ENCODE measurements at regions not wholly inside any gene's neighbourhood (a gene's known extent, or its start where the extent isn't known, plus 50 kb on each side); places are given as distances from the start of the nearest gene placed in this dataset.

DNA sequence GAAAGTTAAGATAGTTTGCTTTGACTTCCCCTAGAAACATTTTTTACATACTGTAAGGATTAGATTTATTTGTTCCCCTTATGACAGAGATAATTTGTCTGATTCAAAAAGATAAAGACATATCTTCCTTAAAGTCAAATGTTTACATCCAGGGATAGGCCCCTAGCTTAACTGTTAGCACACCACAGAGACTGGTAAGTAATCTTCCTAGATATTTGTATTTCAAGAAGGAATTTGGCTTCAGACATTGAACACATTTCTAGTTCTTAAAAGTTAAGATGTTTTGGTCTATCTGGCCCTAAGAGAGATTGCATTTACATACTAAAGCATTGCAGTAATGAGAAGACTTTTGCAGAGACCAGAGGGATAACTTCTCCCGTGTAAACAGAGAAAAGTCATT lies 1201.1 kb upstream of the GJE1 start:
- DNase-seq: no peak

DNA sequence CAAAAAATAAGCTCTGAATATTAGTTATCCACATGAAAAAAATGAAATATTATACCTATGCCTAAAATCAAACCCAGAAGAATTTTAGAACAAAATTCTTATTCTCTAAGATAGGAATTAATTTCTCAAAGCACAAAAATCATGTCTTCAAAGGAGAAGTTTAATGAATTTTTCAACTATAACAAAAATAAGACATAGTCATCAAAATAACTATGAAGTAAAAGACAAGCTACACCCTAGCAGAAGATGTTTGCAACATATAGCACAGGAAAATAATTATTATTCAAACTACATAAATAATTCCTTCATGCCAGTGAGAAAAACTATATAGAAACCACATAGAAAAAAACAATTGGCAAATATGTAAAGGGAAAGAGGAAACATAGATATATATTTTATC lies 1203.6 kb upstream of the GJE1 start:
- DNase-seq: no peak

DNA sequence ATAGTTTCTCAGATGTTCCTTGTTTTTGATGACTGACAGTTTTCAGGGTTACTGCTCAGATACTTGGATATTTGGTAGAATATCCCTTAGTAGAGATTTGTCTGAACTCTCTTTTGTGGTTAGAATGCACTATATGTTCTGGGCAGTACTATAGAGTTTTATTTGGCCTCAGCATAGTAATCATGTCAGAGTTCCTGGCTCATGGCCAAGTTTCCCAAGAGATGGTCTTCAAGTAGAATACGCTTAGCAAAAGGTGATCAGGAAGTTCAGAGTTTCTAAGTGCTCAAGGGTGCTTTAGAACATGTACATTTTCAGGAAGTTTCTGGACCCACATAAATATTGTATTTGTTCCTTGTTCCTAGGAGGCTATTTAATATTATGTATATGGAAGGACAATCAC lies 1209.7 kb upstream of the GJE1 start:
- no peak for DNase-seq

DNA sequence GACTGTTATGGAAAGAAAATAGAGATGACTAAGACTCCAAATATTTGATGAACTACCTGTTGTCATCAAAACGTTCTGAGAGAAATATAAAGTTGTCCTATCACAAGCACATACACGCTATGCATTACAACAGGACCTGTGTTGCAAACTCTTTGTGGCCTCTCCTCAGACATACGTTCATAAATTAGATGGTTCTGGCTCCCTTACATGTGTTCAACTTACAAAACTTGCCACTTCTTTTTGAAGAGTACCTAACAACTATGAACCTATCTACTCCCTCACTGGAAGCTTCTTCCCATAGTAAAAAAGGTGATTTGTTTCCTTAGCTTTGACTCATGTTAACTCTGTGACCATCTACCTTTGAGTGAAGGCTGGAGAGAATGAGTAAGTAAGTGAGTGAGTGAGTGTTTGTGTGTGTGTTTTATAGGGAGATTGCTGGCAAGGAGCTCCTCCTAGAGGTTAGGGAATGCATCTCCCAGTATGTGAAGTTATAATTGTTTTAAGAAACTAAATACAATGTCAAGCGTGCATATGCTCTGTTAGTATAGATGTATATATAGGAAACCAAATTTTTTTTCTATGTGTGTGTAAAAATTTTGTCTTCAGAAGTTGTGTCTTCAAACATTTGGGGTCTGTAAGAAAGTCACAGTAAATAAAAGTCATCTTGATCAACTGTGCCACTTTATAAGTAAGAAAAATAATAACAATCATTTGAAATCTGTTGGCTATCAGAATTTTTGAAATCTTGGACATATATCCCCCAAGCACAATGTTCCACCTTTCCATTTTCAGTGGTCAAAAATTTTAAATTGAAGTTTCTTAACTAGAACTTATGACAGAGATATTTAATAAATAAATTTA lies 1211.1 kb upstream of the GJE1 start:
- no peak for DNase-seq

DNA sequence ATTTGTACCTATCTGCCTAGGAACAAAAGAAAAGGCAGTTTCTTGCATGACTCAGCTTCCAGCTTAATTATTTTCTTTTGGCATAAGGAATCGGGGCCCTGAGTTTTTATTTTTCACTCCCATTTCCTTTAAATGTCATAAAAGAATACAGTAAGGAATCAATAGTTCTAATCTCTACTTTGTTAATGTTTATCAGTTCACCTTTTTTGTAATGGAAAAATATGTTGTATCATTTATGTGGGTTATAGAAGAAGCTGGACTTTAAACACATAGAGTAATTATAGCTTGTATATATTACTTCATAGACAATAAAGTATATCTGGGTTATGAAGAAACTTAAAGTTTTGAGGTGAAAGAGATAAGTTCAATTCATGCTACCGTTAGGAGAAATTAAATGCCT lies 1214.8 kb upstream of the GJE1 start:
- DNase-seq: no peak

DNA sequence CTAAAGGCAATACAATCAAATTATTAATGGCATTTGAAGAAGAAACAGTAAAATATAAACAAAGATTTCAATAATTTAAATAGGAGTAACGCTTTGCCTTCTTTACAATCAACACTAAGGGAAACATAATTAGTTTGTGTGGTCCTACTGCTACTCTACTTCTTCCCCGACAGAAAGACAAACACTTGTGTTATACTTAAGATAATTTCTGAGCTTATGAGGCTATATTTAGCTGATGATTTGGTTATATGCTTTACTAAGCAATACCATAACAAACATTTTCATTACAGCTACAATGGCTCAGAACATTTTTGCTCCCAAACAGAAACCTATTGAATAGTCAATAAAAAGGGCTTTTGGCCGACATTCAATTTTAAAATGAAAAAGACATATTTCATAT lies 1217.2 kb upstream of the GJE1 start:
- DNase-seq: no peak

DNA sequence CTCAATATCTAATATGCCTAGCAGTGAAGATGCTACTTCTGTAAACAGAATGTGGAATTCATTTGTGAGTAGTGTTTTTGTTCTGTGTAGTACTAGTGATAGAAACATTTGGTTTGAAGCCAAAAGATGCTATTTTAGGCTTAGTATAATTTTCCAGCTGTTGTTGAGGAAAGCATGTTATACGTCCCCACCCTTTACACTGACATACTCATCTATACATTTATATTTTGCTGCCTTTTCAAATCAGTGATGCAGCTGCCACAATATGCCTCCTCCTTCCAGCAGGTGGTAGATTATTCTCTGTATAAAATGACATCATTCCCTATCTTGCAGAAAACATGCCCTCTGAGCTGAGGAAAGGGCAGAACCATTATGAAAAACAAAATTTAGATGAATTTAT lies 1217.6 kb upstream of the GJE1 start:
- DNase-seq: no peak

DNA sequence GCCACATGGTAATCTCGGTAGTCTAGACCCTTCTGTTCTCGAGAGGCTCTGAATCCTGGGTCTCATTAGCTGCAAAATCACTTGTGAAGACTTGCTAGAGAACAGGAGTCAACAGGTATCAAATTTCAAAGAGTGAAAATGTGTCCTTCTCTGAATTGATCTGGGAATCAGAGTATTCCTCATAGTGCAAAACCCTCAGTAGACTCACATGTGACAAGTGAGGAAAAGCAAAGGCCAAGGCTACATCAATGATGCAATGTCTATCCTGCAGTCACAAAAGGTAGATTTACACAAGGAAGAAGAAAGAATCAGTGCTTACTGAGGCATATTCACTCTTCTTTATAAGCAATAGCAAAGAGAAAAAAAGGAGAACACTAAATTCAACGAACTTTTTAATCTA lies 1220.0 kb upstream of the GJE1 start:
- DNase-seq: no peak

DNA sequence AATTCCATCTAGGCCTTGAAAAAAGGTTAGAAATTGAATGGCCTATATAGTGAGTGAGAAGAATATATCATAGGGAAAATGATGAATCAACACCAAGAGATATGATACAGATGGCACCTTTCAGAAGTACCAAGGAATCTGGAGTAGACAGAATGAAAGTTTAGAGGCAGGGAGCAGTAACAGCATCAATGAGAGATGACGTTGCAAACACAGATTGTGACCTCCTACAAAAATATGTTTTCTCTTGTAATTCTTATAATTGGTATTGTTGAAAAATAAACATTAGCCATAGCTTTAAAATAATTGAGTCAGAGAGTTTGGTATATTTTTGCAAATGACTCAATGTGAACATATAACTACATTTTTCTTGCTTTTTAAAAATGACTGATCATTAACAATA lies 1223.1 kb upstream of the GJE1 start:
- no peak for DNase-seq

DNA sequence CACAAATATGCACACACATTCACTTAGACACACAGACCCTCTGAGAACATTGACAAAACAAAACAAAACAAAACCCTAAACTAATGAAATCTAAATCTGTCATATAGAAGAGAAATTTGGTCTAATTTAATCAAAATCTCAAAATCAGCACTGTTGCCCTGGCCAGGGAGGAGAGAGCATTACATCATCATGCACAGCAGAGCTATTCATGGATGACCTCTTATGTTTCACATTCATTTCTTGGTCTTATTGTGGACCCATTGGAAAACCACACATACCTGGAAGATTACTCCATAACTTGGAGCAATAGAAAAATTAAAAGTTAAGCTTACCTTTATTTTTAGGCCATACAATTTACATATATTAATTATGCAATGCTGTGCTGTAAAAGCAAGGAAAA lies 1223.6 kb upstream of the GJE1 start:
- DNase-seq: no peak

DNA sequence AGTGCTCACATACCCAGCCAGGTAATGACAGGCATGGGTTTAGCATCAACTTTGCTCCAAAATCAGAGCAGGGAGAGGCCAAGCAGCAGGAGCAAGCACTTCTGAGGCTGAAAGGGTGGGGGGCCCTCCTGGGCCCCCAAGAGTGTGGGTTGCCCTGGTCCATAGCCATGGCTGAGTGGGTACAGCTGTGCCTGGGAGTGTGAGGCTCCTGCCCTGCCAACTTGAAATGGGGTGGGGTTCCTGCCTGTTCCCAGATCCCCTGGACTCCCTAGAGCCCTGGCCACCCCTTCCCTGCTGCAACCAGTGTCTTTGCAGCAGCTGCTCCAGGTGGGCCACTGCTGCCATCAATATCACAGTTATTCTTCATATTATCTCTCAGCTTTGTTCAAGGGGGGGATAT lies 1224.2 kb upstream of the GJE1 start:
- no peak for DNase-seq

DNA sequence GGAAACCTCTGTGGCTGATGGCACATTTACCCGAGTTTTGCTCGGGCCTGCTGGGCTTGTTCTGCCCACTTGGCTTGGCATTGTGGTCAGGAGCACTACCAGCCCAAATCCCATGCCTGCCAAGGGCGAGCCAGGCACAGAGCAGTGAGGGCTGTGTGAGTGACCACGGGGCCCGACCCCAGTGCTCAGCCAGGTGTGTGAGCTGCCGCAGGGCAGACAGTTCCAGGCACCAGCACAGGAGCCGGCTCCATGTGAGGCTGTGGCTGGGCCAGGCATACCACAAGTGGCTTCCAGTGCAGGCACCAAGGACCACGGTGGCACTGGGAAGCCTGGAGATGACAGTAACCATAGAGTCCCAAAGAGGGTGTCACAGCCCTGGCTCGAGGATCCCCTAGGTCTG lies 1225.5 kb upstream of the GJE1 start:
- DNase-seq: no peak

DNA sequence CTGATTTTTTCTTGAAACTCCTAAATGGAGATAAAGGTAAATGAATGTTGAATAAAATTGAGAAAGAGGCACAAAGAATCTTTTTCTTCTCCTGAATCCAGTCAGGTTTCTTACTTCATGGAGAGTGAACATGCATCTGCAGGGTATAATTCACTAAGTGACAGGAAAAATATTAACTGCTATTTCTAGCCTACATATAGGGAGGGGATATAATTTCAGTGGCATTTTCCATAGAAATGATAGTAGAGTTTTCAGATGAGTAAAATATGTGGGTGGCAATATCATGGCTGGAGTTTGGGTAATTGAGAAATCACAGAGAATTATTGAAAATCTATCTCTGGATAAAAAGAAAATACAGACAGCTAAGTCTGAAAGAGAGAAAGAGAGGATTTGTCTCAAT lies 1227.0 kb upstream of the GJE1 start:
- no peak for DNase-seq

DNA sequence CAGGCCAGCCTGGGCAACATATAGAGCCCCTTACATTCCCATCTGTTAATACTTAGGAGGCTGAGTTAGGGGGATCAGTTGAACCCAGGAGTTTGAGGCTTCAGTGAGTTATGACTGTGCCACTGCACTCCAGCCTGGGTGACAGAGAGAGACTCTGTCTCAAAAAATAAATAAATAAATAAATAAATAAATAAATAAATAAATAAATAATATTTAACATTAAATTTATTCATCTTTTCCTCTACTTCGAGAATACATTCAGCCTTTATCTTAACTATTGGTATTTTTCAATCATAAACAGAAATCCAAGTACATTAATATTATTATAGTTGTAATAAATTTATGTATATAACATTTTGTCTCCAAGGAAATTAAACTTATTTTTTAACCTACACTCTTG lies 1227.7 kb upstream of the GJE1 start:
- DNase-seq: no peak

DNA sequence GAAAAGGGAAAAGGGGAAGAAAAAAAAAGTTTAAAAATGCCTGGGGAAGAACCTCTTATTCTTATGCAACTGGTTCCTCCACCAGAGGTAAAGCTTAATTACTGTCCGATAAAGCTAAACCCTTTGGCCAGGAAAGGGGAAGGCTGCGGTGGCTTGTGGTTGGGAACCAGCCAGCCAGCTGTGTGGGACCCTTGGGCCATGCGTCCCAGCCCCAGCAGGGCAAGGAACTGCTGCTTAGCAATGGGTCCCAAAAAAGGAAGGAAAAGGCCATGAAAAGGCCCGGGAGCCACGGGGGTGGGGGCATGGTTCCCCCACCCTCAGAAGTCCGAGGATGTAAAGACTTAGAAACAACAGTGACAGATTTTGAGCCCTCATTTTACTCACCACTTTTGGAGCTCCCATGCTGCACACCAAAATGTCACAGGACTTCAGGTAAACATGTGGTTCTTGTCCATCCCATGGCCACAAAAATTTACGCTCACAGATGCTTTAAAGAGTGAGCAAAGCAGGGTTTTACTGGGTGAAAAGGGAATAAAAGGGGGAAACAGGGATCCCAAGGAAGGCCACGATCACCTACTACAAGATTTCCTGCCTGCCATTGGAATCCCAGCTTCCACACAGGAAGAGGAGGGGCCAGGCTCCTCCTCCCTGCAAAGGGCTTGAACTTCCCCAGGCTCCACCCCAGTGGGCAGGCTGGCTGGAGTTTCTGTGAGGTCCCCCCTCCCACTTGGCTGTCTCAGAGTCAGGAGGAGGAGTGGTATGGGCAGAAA lies 1234.7 kb upstream of the GJE1 start:
- no peak for DNase-seq

DNA sequence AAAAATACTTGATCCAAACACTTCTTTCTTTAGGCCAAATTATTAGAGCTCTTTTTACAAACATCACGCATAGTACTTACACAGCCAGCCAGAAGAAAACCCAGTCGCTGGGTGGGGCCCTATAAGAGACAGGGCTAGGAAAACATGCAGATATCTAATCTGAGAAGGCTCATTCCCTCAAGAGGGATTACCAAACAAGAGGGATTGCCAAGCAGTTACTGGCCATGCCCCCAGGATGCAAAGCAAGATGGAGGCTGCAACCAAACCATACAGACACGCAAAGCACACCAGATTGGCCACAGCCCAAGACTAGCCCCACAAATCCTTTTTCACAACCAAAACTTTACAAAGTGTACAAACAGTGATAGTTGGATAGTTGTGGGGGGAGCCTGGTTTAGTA lies 1235.4 kb upstream of the GJE1 start:
- no peak for DNase-seq

DNA sequence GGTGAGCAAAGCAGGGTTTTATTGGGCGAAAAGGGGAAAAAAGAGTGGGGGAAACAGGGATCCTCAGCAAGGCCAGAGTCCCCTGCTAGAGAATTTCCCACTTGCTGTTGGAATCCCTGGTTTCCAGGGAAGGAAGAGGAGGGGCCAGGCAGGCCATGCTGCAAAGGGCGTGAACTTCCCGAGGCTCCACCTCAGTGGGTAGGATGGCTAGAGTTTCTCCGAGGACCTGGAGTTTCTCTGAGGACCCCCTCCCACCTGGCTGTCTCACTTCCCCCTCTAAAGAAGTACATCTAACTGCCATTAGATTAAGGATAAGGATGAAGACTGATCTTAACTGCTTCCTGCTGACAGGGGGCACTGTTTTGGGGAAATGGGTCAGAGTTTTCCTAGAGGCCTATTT lies 1239.3 kb upstream of the GJE1 start:
- DNase-seq: no peak

DNA sequence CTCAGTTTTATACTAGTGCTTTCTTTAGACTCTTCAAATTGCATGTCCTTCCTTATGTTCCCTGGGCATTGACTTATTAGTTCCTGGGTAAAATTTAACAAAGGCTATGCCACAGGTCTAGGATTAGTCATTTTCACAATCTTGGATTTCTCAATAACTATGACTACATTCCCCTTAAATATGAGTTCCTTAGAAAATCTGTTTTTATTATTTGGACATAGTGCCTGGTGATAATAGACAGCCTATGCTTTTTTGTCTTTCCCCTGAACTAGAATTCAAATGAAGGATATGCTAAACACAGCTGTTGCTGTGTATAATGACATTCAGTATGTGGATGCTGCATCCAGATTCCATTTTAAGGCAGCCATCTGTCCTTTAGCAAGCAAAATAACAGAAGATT lies 1252.8 kb upstream of the GJE1 start:
- DNase-seq: no peak

DNA sequence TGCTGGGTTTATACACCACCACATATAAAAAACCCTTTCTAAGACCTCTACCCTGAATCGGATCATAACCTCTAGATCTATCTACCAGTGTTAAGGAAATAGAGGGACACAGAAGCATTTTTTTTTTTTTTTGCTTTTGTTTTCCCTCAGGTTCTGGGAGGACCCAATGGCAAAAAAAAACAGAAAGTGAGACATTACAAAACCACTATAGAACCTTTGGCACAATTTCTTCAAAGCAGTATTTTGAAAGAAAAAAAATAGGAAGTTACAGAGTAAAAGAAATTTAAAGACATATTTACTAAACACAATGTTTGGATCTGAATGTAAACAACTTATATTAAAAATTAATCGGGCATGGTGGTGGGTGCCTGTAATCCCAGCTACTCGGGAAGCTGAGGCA lies 1258.7 kb upstream of the GJE1 start:
- DNase-seq: no peak

DNA sequence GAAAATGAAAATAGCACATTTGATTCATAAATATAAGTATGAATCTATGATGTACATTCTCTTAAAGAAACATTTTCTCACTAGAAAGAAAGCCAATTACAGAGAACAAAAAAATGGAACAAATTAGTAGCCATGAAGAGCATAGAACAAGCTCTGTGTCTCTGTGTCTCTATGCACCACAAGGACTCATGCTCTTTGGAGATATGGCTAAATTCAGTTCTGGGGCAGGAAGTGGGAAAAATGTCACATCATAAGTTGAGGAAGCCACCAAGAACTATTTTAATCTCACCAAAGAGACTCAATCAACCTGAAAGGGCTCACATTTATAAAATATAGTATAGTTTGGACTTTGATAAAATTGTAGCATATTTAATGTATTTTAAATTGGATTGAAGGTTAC lies 1259.8 kb upstream of the GJE1 start:
- no peak for DNase-seq

DNA sequence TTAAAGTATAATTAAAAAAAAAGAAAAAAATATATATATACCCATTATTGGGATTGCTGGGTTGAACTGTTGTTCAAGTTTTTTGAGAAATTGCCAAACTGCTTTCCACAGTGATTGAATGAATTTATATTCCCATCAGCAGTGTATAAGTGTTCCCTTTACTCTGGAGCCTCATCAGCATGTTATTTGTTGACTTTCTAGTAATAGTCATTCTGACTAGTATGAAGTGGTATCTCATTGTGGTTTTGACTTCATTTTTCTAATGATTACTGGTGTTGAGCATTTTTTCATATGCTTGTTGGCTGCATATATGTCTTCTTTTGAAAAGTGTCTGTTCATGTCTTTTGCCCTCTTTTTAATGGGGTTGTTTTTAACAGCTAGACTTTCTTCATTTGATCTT lies 1260.8 kb upstream of the GJE1 start:
- DNase-seq: no peak

DNA sequence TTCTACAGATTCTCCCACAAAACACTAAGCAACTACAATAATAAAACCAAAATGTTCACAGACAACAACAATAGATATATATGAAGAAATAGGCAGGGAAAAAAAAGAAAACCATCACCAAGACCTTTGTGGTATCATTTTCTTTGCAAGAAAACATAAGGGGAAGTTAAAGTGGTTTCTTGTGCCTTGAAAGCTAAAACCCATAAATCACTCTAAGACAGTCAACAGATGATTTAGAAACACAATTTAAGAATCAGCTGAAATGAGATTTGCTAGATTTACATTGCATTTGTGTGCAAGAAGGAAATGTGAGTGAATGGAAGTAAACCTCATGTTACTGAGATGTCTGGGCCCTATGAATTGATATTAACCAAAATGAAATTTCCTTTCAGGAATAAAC lies 1265.4 kb upstream of the GJE1 start:
- DNase-seq: no peak

DNA sequence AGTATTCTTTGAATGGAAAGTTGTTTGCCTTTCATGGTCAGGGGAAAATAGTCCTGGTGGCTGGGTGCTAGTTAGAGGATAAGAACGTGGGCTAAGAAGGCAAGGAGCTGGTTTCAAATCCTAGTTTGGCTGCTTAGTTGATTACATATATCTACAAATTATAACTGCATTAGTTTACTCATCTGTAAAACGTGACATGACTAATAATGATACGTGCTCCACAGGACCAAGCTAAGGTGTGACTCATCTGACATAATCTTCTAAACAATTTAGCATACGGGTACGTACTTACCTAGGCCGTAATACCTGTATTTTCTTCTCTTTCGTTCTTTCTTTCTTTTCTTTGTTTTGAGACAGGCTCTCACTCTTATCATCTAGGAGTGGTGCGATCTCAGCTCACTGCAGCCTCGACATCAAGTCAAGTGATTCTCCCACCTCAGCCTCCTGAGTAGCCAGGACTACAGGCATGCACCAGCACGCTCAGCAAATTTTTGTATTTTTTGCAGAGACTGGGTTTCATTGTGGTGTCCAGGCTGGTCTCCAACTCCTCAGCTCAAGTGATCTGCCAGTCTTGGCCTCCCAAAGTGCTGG lies 1274.2 kb upstream of the GJE1 start:
- no peak for DNase-seq

DNA sequence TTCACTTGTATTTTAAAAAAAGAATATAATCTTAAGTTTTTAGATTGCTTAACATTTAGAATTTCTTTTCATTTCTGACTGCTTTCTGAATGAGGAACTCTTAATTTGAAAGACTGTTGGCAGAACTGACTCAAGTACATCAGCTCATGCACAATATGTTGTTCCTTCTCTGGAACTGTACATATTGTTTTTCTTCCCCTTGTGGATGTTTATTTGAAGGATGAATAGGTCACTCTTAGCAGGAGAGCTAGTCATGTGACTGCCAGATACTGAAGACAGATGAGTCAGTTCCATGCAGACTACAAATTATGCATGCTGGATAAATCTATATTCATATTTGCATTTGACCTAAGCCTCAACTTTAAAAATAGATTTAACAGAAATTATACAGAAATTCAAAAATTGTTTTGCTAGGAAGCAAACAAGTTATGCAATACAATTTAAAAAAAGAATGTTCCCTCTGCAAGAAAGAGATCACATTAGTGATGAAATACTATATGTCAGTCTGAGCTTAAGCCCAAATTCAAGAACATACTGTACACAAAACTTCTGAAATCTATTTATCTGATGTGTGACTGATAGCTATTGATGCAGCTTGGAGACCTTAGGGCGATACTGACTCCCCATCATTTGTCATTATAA lies 1274.9 kb upstream of the GJE1 start:
- DNase-seq: no peak

Measured in activated T-cell treated with anti-CD3 and anti-CD28 coated beads, Interleukin-2, amount 50 U/mL, for 48 hours (primary cell).